ENCODE measurements at regions not wholly inside any gene's neighbourhood (a gene's known extent, or its start where the extent isn't known, plus 50 kb on each side); places are given as distances from the start of the nearest gene placed in this dataset.

GRCh38 chr7:86574006-86574405 lies 69.7 kb upstream of the GRM3 start:
- no peak for TF ChIP-seq CTCF (IDR thresholded peaks at IDR 0.05)
- TF ChIP-seq POLR2A (IDR thresholded peaks at IDR 0.05), result no peak
